ENCODE measurements at regions not wholly inside any gene's neighbourhood (a gene's known extent, or its start where the extent isn't known, plus 50 kb on each side); places are given as distances from the start of the nearest gene placed in this dataset.

GRCh38 chr1:209354840-209355165 lies 228.7 kb upstream of the CAMK1G start:
- no peak overlapping the region for H3K4me3 ChIP-seq (replicated peaks; ENCODE audit: low read depth, low read length)
- no peak for TF ChIP-seq CTCF (IDR thresholded peaks at IDR 0.05; ENCODE audit: low read length, missing control alignments)
- no peak for DNase-seq (ENCODE audit: low read depth)

- TF ChIP-seq CTCF (IDR thresholded peaks at IDR 0.05; ENCODE audit: low read length, missing control alignments), result no peak
- H3K4me3 ChIP-seq (replicated peaks; ENCODE audit: low read depth, low read length), result no peak overlapping the region
- no peak for DNase-seq (ENCODE audit: low read depth)
Measured at GRCh38 chr1:209355415-209355814, 228.1 kb upstream of the CAMK1G start.

GRCh38 chr1:209356976-209357377 lies 226.5 kb upstream of the CAMK1G start:
- H3K4me3 ChIP-seq (replicated peaks; ENCODE audit: low read depth, low read length), result no peak overlapping the region
- DNase-seq (ENCODE audit: low read depth), result no peak
- no peak for TF ChIP-seq CTCF (IDR thresholded peaks at IDR 0.05; ENCODE audit: low read length, missing control alignments)

- TF ChIP-seq CTCF (IDR thresholded peaks at IDR 0.05; ENCODE audit: low read length, missing control alignments), result no peak
- no peak overlapping the region for H3K4me3 ChIP-seq (replicated peaks; ENCODE audit: low read depth, low read length)
- no peak for DNase-seq (ENCODE audit: low read depth)
Measured at GRCh38 chr1:209363112-209363511, 220.4 kb upstream of the CAMK1G start.

GRCh38 chr1:209364716-209365115 lies 218.8 kb upstream of the CAMK1G start:
- no peak overlapping the region for H3K4me3 ChIP-seq (replicated peaks; ENCODE audit: low read depth, low read length)
- no peak for DNase-seq (ENCODE audit: low read depth)
- TF ChIP-seq CTCF (IDR thresholded peaks at IDR 0.05; ENCODE audit: low read length, missing control alignments), result no peak

GRCh38 chr1:209367061-209367772 lies 216.3 kb upstream of the CAMK1G start:
- TF ChIP-seq CTCF (IDR thresholded peaks at IDR 0.05; ENCODE audit: low read length, missing control alignments), result no peak
- DNase-seq (ENCODE audit: low read depth), result peak; percentile 55
- no peak overlapping the region for H3K4me3 ChIP-seq (replicated peaks; ENCODE audit: low read depth, low read length)

Measured in fibroblast of pulmonary artery (primary cell).